Nephron (organoid): ENCODE measurements at regions not wholly inside any gene's neighbourhood (a gene's known extent, or its start where the extent isn't known, plus 50 kb on each side); places are given as distances from the start of the nearest gene placed in this dataset.

Experiments
- H3K27ac Mint-ChIP-seq, 3 experiments: 2 replicates each; pipeline ENCODE4 v1.8.0; 2020; ENCODE audit warnings: mixed read lengths in 3 of 3, mild to moderate bottlenecking in 2 of 3, moderate library complexity in 1 of 3
- H3K27me3 Mint-ChIP-seq: 2 replicates; pipeline ENCODE4 v1.8.0; 2021; ENCODE audit warnings: low read depth, mild to moderate bottlenecking, moderate library complexity, mixed read lengths
- H3K36me3 Mint-ChIP-seq: 2 replicates; pipeline ENCODE4 v1.8.0; 2020; ENCODE audit warnings: low read depth, mixed read lengths
- H3K4me1 Mint-ChIP-seq: 2 replicates; pipeline ENCODE4 v1.8.0; 2020; ENCODE audit warnings: mixed read lengths
- H3K4me3 Mint-ChIP-seq, 3 experiments: 2 replicates each; pipeline ENCODE4 v1.8.0; 2020; ENCODE audit warnings: mild to moderate bottlenecking in 3 of 3, mixed read lengths in 3 of 3, moderate library complexity in 2 of 3
- H3K9me3 Mint-ChIP-seq: 2 replicates; pipeline ENCODE4 v1.8.0; 2020; ENCODE audit warnings: mixed read lengths
- TF ChIP-seq, protein P1 (sequence below), 3 experiments: fragments of 200-600 bp; sonication (generic); IDR thresholded peaks; one replicate each; pipeline ENCODE4 v1.5.0; 2021; ENCODE audit warnings: antibody characterized with exemption in 3 of 3; ENCODE audit not compliant: unreplicated experiment in 3 of 3

DNA sequence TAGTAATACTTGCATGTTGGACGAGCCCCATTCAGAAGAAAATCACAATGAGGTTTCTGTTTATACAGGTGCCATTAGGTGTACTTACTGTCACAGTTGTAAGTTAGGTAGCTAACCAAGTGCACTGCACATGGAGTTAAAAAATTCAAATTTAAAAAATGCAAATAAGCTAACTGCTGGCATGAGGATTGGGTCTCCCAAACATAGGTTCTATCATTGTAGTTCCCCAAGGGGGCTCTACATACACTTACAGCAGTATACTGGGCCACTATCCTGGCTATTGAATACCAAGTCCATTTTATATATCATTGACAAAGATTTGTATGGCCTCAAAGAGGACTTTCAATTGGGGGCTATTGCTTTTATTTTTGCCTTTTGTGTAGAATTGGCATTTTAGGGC is 153.4 kb downstream of the FMR1NB start:
- TF ChIP-seq, protein P1, sequence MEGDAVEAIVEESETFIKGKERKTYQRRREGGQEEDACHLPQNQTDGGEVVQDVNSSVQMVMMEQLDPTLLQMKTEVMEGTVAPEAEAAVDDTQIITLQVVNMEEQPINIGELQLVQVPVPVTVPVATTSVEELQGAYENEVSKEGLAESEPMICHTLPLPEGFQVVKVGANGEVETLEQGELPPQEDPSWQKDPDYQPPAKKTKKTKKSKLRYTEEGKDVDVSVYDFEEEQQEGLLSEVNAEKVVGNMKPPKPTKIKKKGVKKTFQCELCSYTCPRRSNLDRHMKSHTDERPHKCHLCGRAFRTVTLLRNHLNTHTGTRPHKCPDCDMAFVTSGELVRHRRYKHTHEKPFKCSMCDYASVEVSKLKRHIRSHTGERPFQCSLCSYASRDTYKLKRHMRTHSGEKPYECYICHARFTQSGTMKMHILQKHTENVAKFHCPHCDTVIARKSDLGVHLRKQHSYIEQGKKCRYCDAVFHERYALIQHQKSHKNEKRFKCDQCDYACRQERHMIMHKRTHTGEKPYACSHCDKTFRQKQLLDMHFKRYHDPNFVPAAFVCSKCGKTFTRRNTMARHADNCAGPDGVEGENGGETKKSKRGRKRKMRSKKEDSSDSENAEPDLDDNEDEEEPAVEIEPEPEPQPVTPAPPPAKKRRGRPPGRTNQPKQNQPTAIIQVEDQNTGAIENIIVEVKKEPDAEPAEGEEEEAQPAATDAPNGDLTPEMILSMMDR (IDR thresholded peaks at IDR 0.05; ENCODE audit: unreplicated experiment in 3 of 3), result no peak
- Mint-ChIP-seq H3K27me3 (peaks cover 3% of the 10 kb centered on the region), H3K4me3 (no peak overlapping the region), H3K36me3 (no peaks in the 10 kb centered on the region), H3K27ac (no peak overlapping the region), H3K4me1 (peaks cover 4% of the 10 kb centered on the region), H3K9me3 (peaks cover 7% of the 10 kb centered on the region)

DNA sequence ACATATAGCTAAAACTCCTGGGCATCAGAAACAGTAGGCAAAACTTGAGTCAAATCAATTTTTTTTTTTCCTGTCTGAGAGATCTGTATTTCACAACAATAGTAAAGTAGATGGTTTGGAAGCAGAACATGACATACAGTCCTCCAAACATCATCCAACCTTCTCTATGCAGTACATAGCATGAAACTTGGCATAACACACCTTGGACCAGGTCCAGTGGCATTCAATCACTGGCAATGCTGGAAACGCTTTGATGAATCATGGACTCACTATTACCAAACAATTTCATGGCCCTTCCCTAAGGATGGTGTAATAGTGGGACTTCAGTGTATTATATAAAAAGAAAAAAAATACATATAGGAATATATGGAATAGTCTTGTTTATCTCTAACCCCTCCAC is 154.6 kb downstream of the FMR1NB start:
- peaks cover 3% of the 10 kb centered on the region for H3K27me3 Mint-ChIP-seq
- H3K4me3 Mint-ChIP-seq, result no peak overlapping the region
- peaks cover 15% of the 10 kb centered on the region for H3K9me3 Mint-ChIP-seq
- TF ChIP-seq, protein P1 (IDR thresholded peaks at IDR 0.05; ENCODE audit: unreplicated experiment in 3 of 3), result no peak
- H3K36me3 Mint-ChIP-seq, result no peaks in the 10 kb centered on the region
- H3K4me1 Mint-ChIP-seq, result peaks cover 4% of the 10 kb centered on the region
- no peak overlapping the region for H3K27ac Mint-ChIP-seq

DNA sequence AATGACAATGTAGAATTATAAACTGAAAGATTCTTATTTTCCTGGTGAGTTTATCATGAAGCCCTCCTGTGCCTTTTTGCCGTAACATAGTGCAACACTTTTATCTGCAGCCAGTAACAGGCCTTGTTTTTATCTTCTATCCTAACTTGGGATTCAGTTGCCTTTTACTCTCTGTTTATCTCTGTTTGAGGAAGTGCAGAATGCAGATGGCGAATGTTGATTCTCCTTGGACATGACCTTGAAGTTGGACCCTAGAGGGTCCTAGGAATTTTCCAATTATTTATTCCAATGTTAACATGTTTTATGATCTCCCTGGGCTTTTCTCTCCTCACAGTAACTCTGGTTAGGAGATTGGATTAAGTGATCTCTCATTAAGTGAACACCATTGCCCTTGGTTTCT is 165.0 kb downstream of the FMR1NB start:
- Mint-ChIP-seq H3K36me3 (no peaks in the 10 kb centered on the region), H3K27ac (no peak overlapping the region), H3K4me3 (no peak overlapping the region), H3K9me3 (peaks cover 6% of the 10 kb centered on the region), H3K27me3 (no peaks in the 10 kb centered on the region), H3K4me1 (no peaks in the 10 kb centered on the region)
- TF ChIP-seq, protein P1 (IDR thresholded peaks at IDR 0.05; ENCODE audit: unreplicated experiment in 3 of 3), result no peak

DNA sequence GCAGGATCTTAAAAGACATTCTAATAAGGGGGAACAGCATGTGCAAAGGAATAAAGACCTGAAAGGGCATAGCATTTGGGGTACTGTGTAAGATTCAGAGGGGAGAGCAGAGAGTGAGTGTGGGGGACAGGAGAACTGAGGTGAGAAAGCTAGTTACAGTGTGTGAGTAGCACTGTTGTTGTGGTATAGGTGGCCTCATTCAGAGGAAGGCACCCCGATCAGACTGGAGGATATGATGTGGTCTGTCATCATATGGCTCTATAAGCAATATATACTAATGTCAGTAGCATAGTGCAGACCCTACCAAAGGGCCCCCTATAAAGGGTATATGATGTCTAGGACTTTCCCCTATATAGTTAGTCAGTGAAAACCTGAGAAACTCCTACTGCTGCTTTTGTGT is 175.8 kb downstream of the FMR1NB start:
- H3K27ac Mint-ChIP-seq, result no peak overlapping the region
- H3K36me3 Mint-ChIP-seq, result no peaks in the 10 kb centered on the region
- H3K9me3 Mint-ChIP-seq, result no peaks in the 10 kb centered on the region
- H3K4me3 Mint-ChIP-seq, result no peak overlapping the region
- H3K27me3 Mint-ChIP-seq, result no peaks in the 10 kb centered on the region
- H3K4me1 Mint-ChIP-seq, result no peaks in the 10 kb centered on the region
- TF ChIP-seq, protein P1 (IDR thresholded peaks at IDR 0.05; ENCODE audit: unreplicated experiment in 3 of 3), result no peak

DNA sequence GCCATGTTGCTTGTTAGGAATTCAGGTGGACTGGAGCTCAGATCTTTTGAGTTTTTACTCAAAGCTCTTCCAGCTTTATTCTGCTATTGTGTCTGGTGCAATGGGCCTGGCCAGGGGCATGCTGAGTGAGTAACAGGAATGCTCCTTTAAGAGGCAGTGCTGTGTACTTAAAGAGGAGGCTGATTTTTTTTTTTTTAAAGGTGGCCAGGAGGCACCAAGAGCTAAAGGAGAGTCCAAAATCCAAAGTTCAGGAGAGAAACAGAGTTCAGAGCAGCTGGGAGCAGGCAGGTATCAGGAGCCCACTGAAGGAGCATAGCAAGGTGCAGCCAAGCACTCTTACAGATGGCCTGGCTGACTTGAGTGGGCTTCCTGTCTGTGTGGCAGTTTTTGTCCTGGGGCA is 178.7 kb downstream of the FMR1NB start:
- no peaks in the 10 kb centered on the region for H3K36me3 Mint-ChIP-seq
- H3K9me3 Mint-ChIP-seq, result no peaks in the 10 kb centered on the region
- H3K27me3 Mint-ChIP-seq, result no peaks in the 10 kb centered on the region
- TF ChIP-seq, protein P1 (IDR thresholded peaks at IDR 0.05; ENCODE audit: unreplicated experiment in 3 of 3), result no peak
- H3K4me3 Mint-ChIP-seq, result no peak overlapping the region
- H3K27ac Mint-ChIP-seq, result no peak overlapping the region
- no peaks in the 10 kb centered on the region for H3K4me1 Mint-ChIP-seq

DNA sequence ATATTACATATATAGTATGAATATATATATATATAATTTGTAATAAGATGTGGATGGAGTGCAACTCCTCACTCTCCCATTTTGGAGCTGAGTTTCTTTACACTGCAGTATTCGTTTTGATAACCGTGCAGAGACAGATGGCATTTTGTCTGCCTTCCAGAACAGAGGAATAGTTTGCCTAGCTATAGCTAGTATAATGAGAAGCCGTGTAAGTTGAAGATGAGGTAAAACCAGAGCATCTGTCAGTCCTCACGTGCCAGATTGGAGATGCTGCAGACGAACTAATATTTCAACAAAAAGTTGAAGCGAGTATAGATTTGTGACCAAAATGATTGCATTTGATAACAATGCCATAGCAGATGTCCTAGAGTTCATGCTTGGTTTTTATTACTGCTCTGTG is 180.6 kb downstream of the FMR1NB start:
- no peaks in the 10 kb centered on the region for H3K36me3 Mint-ChIP-seq
- TF ChIP-seq, protein P1 (IDR thresholded peaks at IDR 0.05; ENCODE audit: unreplicated experiment in 3 of 3), result no peak
- H3K4me1 Mint-ChIP-seq, result no peaks in the 10 kb centered on the region
- H3K4me3 Mint-ChIP-seq, result no peak overlapping the region
- peaks cover 6% of the 10 kb centered on the region for H3K9me3 Mint-ChIP-seq
- H3K27ac Mint-ChIP-seq, result no peak overlapping the region
- no peaks in the 10 kb centered on the region for H3K27me3 Mint-ChIP-seq
